ENCODE measurements at regions not wholly inside any gene's neighbourhood (a gene's known extent, or its start where the extent isn't known, plus 50 kb on each side); places are given as distances from the start of the nearest gene placed in this dataset.
"Not testable (repeated sequence)": the region's sequence is repeated elsewhere in the genome, so short reads cannot be mapped to it uniquely, and the experiment has no call there.

DNA sequence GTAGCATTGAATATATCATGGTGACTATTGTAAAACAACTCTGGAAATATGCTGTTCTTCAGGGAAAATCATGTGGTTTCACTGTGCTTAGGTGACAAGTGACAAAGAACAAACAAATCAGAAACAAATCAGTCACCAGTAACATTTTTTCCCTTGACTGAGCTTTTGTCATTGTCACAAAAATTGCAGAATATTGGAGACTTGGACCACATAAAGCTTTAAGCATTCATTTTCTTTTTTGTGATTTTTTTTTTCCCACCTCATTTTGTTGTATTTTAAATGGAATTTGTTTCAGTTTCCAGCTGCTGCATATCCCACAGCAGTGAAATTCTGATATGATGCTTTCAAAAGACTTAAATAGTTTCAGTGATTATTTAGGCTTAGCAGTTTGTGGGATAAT is 1088.4 kb downstream of the OTOL1 start:
- TF ChIP-seq, protein P1, sequence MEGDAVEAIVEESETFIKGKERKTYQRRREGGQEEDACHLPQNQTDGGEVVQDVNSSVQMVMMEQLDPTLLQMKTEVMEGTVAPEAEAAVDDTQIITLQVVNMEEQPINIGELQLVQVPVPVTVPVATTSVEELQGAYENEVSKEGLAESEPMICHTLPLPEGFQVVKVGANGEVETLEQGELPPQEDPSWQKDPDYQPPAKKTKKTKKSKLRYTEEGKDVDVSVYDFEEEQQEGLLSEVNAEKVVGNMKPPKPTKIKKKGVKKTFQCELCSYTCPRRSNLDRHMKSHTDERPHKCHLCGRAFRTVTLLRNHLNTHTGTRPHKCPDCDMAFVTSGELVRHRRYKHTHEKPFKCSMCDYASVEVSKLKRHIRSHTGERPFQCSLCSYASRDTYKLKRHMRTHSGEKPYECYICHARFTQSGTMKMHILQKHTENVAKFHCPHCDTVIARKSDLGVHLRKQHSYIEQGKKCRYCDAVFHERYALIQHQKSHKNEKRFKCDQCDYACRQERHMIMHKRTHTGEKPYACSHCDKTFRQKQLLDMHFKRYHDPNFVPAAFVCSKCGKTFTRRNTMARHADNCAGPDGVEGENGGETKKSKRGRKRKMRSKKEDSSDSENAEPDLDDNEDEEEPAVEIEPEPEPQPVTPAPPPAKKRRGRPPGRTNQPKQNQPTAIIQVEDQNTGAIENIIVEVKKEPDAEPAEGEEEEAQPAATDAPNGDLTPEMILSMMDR (IDR thresholded peaks at IDR 0.05), result no peak
- TF ChIP-seq POLR2A (IDR thresholded peaks at IDR 0.05), result no peak
- no peak for TF ChIP-seq EP300 (IDR thresholded peaks at IDR 0.05)
- Histone ChIP-seq H3K27ac (no peak overlapping the region), H3K27me3 (no peaks in the 10 kb centered on the region), H3K36me3 (no peaks in the 10 kb centered on the region), H3K9me3 (no peaks in the 10 kb centered on the region), H3K4me1 (no peaks in the 10 kb centered on the region), H3K4me3 (no peak overlapping the region)
- DNase-seq (ENCODE audit: low spot score in 2 of 2), result no peak

DNA sequence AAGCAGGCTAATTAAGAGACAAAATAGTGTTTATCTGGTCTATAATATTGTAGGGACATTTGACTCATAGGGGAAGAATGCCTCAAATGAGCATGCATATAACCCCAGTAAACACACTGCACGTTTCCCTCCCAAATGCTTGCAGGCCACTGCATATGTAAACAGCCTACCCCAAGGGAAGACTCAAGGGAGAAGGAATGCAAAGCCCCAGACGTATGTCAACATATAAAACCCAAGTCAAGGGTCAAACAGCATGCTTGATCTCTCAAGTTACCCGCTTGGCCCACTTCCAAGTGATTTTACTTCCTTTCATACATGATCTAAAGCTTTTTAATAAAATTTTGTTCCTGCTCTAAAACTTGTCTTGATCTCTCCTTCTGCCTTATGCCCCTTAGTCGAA is 1090.0 kb downstream of the OTOL1 start:
- no peak for DNase-seq (ENCODE audit: low spot score in 2 of 2)
- TF ChIP-seq, protein P1 (IDR thresholded peaks at IDR 0.05), result no peak
- no peak for TF ChIP-seq EP300 (IDR thresholded peaks at IDR 0.05)
- no peak for TF ChIP-seq POLR2A (IDR thresholded peaks at IDR 0.05)
- Histone ChIP-seq H3K4me3 (no peak overlapping the region), H3K4me1 (no peaks in the 10 kb centered on the region), H3K27ac (no peak overlapping the region), H3K36me3 (no peaks in the 10 kb centered on the region), H3K9me3 (no peaks in the 10 kb centered on the region), H3K27me3 (no peaks in the 10 kb centered on the region)
- WGBS, 2 donors, result 49% methylated on average over 4 of the region's 4 CpGs

DNA sequence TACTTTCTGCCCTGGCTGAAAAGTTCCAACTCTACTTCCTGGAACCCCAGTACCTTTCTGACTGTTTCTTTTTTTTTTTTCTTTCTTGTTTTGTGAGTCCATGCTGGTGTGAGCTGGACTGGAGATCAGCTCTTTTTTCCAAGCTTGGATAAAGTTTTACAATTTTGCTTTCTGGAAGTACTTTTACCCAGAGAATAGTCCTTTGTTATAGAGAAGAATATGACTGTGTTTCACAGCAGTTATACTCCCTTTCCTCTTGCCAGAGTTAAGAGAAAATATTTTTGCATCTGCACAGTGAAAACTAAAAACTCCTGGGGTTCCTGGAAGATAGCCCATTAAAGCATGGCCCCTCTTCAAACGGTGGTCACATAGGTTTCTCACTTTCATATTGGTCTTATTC is 1100.6 kb downstream of the OTOL1 start:
- Histone ChIP-seq H3K4me1 (peaks cover 0 to 13% (median 0%) of the 10 kb centered on the region in 4 donors), H3K4me3 (no peak overlapping the region), H3K27ac (no peak overlapping the region), H3K36me3 (no peaks in the 10 kb centered on the region), H3K27me3 (no peaks in the 10 kb centered on the region), H3K9me3 (no peaks in the 10 kb centered on the region)
- TF ChIP-seq EP300 (IDR thresholded peaks at IDR 0.05), result no peak
- WGBS, 2 donors, result 4 to 20% methylated on average over 1 of the region's 1 CpG
- no peak for DNase-seq (ENCODE audit: low spot score in 2 of 2)

DNA sequence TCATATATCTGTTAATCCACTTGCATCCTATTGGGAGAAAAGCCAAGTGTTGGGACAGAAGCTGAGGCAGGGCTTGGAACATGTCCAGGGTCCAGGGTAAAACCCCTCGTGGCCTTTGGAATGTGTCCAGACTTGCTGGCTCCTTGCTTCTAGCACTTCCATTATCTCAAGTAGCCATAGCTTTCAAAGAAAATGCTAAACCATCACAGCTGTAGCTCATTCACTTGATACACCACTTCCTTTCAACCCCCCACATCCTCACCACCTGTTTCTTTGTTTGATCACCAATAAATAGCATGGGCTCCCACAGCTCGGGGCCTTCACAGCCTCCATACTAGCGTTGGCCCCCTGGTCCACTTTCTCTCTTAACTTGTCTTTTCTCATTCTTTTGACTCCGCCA is 1101.9 kb downstream of the OTOL1 start:
- not testable (repeated sequence) for H3K27me3 ChIP-seq; DNase-seq (ENCODE audit: low spot score in 2 of 2)
- 31 to 42% methylated on average over 4 of the region's 4 CpGs for WGBS, 2 donors

DNA sequence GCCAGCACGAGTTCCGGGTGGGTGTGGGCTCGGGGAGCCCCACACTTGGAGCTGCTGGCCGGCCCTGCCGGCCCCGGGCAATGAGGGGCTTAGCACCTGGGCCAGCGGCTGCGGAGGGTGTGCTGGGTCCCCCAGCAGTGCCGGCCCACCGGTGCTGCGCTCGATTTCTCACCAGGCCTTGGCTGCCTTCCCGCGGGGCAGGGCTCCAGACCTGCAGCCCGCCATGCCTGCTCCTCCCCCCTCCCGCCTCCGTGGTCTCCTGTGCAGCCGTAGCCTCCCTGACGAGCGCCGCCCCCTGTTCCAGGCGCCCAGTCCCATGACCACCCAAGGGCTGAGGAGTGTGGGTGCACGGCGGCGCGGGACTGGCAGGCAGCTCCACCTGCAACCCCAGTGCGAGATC is 1103.1 kb downstream of the OTOL1 start:
- DNase-seq (ENCODE audit: low spot score in 2 of 2); H3K27me3 ChIP-seq; H3K4me3 ChIP-seq; H3K9me3 ChIP-seq; H3K36me3 ChIP-seq; H3K27ac ChIP-seq: not testable (repeated sequence)
- 97 to 99% methylated on average over 21 to 27 of the region's 27 CpGs for WGBS, 2 donors
- peaks cover 0 to 13% (median 0%) of the 10 kb centered on the region in 4 donors for H3K4me1 ChIP-seq

More for the DNA sequence above, 1101.9 kb downstream of the OTOL1 start:
- H3K4me3 ChIP-seq, H3K9me3 ChIP-seq, H3K27ac ChIP-seq, H3K36me3 ChIP-seq: not testable (repeated sequence)
- H3K4me1 ChIP-seq, result peaks cover 0 to 13% (median 0%) of the 10 kb centered on the region in 4 donors

DNA sequence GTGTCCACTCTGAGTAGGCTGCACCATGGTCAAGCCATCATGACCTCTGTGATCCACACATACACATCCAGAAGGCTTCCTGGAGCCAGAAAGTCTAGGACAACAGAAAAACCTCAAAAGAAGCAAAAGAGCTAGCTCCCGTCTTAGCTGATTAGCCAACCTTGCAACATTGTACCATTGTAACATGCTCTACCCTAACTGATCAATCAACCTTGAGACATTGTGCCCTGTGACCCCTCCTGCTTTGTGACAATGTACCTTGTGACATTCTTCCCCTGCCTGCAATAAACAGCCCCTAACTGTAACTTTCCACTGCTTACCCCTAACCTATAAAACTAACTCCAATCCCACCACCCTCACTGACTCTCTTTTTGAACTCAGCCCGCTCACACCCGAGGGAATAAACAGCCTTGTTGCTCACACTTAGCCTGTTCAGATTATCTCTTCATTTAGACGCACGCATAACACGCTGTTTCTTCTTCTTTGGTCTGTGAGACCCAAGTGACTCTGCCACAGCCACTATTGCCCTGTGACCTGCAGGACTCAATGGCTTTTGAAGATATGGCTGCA is 1104.6 kb downstream of the OTOL1 start:
- no peaks in the 10 kb centered on the region for H3K9me3 ChIP-seq
- H3K4me3 ChIP-seq, result no peak overlapping the region
- WGBS, 2 donors, result 87 to 93% methylated on average over 6 of the region's 6 CpGs
- no peaks in the 10 kb centered on the region for H3K27me3 ChIP-seq
- H3K36me3 ChIP-seq, result no peaks in the 10 kb centered on the region
- no peak overlapping the region for H3K27ac ChIP-seq
- DNase-seq (ENCODE audit: low spot score in 2 of 2), result no peak
- H3K4me1 ChIP-seq, result peaks cover 0 to 13% (median 0%) of the 10 kb centered on the region in 4 donors
- TF ChIP-seq EP300 (IDR thresholded peaks at IDR 0.05), result no peak
- TF ChIP-seq POLR2A (IDR thresholded peaks at IDR 0.05), result no peak
- TF ChIP-seq, protein P1 (IDR thresholded peaks at IDR 0.05), result no peak

DNA sequence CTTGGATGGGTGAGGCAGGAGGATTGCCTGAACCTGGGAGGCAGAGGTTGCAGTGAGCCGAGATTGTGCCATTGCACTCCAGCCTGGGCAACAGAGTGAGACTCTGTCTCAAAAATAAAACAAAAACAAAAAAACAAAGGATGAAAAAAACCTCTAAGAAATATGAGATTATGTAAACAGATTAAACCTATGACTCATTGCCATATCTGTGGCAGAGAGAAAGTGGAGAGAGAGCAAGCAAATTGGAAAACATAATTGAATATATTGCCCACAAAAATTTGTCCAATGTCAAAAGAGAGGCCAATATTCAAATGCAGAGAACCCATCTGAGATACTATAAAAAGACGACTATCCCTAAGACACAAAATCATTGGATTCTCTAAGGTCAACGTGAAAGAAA is 1106.0 kb downstream of the OTOL1 start:
- no peaks in the 10 kb centered on the region for H3K27me3 ChIP-seq
- H3K27ac ChIP-seq, result no peak overlapping the region
- no peak overlapping the region for H3K4me3 ChIP-seq
- TF ChIP-seq EP300 (IDR thresholded peaks at IDR 0.05) (no peak), POLR2A (IDR thresholded peaks at IDR 0.05) (no peak)
- TF ChIP-seq, protein P1 (IDR thresholded peaks at IDR 0.05), result no peak
- H3K4me1 ChIP-seq, result peaks cover 0 to 9% (median 0%) of the 10 kb centered on the region in 4 donors
- DNase-seq (ENCODE audit: low spot score in 2 of 2), result no peak
- no peaks in the 10 kb centered on the region for H3K36me3 ChIP-seq
- WGBS, 2 donors, result 89 to 91% methylated on average over 3 of the region's 3 CpGs
- H3K9me3 ChIP-seq, result no peaks in the 10 kb centered on the region

Data from tibial nerve (tissue), 4 donors.